ENCODE measurements at regions not wholly inside any gene's neighbourhood (a gene's known extent, or its start where the extent isn't known, plus 50 kb on each side); places are given as distances from the start of the nearest gene placed in this dataset.

GRCh38 chr5:101404531-101404930 lies 501.4 kb upstream of the ST8SIA4 start:
- TF ChIP-seq CTCF (IDR thresholded peaks at IDR 0.05), result no peak
- TF ChIP-seq SIN3A (IDR thresholded peaks at IDR 0.05; ENCODE audit: borderline replicate concordance, insufficient read depth, low read depth, low read length), result no peak
